Activated gamma-delta T cell treated with Interleukin-2 at 50 U/mL for 16 hours (primary cell): ENCODE measurements at regions not wholly inside any gene's neighbourhood (a gene's known extent, or its start where the extent isn't known, plus 50 kb on each side); places are given as distances from the start of the nearest gene placed in this dataset.
"Not testable (repeated sequence)": the region's sequence is repeated elsewhere in the genome, so short reads cannot be mapped to it uniquely, and the experiment has no call there.

Experiments used
- DNase-seq: peaks from one replicate; pipeline ENCODE4 v3.0.0-alpha.2; 2020

GRCh38 chr13:89072979-89073378, 1401.8 kb downstream of the SLITRK5 start:
- DNase-seq = no peak

GRCh38 chr13:89076622-89077021, 1405.5 kb downstream of the SLITRK5 start:
- DNase-seq = no peak

GRCh38 chr13:89082623-89083022, 1411.5 kb downstream of the SLITRK5 start:
- DNase-seq = no peak

GRCh38 chr13:89088107-89088506, 1416.9 kb downstream of the SLITRK5 start:
- not testable (repeated sequence) for DNase-seq

GRCh38 chr13:89097994-89098393, 1426.8 kb downstream of the SLITRK5 start:
- DNase-seq = no peak

- no peak for DNase-seq
These were observed 1442.6 kb downstream of the SLITRK5 start for GRCh38 chr13:89113744-89114143.

GRCh38 chr13:89115307-89115706, 1444.1 kb downstream of the SLITRK5 start:
- no peak for DNase-seq

GRCh38 chr13:89136678-89137077, 1465.5 kb downstream of the SLITRK5 start:
- DNase-seq = no peak

GRCh38 chr13:89150362-89150761, 1479.2 kb downstream of the SLITRK5 start:
- DNase-seq = no peak

- DNase-seq = no peak
These were observed 1482.8 kb downstream of the SLITRK5 start for GRCh38 chr13:89153941-89154340.

GRCh38 chr13:89163096-89163495, 1491.9 kb downstream of the SLITRK5 start:
- DNase-seq = no peak

GRCh38 chr13:89165685-89166084, 1494.5 kb downstream of the SLITRK5 start:
- no peak for DNase-seq

- DNase-seq = no peak
These were observed 1498.8 kb downstream of the SLITRK5 start for GRCh38 chr13:89169951-89170350.

- DNase-seq = no peak
These were observed 1509.9 kb downstream of the SLITRK5 start for GRCh38 chr13:89181041-89181440.

- no peak for DNase-seq
These were observed 1528.0 kb downstream of the SLITRK5 start for GRCh38 chr13:89199138-89199537.

- no peak for DNase-seq
These were observed 1533.3 kb downstream of the SLITRK5 start for GRCh38 chr13:89204435-89204834.

GRCh38 chr13:89205856-89206520, 1534.8 kb downstream of the SLITRK5 start:
- no peak for DNase-seq

- DNase-seq = no peak
These were observed 1541.0 kb downstream of the SLITRK5 start for GRCh38 chr13:89212186-89212585.

GRCh38 chr13:89214185-89214584, 1543.0 kb downstream of the SLITRK5 start:
- DNase-seq = no peak

GRCh38 chr13:89215319-89215718, 1544.1 kb downstream of the SLITRK5 start:
- not testable (repeated sequence) for DNase-seq

- DNase-seq = no peak
These were observed 1546.6 kb downstream of the SLITRK5 start for GRCh38 chr13:89217813-89218212.

GRCh38 chr13:89221557-89222158, 1550.5 kb downstream of the SLITRK5 start:
- DNase-seq = no peak

- DNase-seq = no peak
These were observed 1556.2 kb downstream of the SLITRK5 start for GRCh38 chr13:89227356-89227755.

GRCh38 chr13:89238496-89238895, 1567.3 kb downstream of the SLITRK5 start:
- no peak for DNase-seq
